ENCODE measurements at regions not wholly inside any gene's neighbourhood (a gene's known extent, or its start where the extent isn't known, plus 50 kb on each side); places are given as distances from the start of the nearest gene placed in this dataset.

DNA sequence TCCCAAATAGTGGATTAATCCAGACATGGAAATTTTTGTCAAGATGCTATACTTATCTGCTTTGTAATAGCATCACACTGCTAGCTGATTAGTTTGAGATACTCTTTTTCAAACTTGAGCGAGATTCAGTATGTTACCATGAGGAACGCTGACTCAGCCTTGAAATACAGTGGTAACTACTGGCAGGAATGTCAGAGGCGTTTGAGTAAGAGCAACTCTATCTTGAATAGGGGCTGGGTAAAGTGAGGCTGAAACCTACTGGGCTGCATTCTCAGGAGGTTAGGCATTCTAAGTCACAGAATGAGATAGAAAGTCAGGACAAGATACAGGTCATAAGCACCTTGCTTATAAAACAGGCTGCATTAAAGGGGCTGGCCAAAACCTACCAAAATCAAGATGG, 2519.6 kb downstream of the ARAP2 start:
- ChIA-PET POLR2A (ENCODE audit: low non-redundant PET) (no interaction called here), CTCF (no interaction called here)
- BruUV-seq (replicated peaks) = no TSS peak
- Histone ChIP-seq H3K4me1 (ENCODE audit: insufficient read depth, low read length, poor library complexity, severe bottlenecking) (no peaks in the 10 kb centered on the region), H3K9me3 (ENCODE audit: low read depth, low read length, poor library complexity, severe bottlenecking) (no peaks in the 10 kb centered on the region), H3K27ac (ENCODE audit: low read depth, low read length, poor library complexity, severe bottlenecking) (no peak overlapping the region), H3K27me3 (replicated peaks; ENCODE audit: insufficient read depth, low read depth, low read length, poor library complexity) (no peaks in the 10 kb centered on the region), H3K4me3 (ENCODE audit: low read depth, low read length, poor library complexity, severe bottlenecking) (no peak overlapping the region), H3K36me3 (ENCODE audit: insufficient read depth, low read length, poor library complexity, severe bottlenecking) (no peaks in the 10 kb centered on the region)
- intact Hi-C loops (cut with micrococcal nuclease; ENCODE audit: unreplicated experiment) = no loop called here
- TF ChIP-seq EZH2 (IDR thresholded peaks at IDR 0.05; ENCODE audit: borderline replicate concordance, low read depth, low read length, poor library complexity, severe bottlenecking) (no peak), CTCF (conservative IDR thresholded peaks at IDR 0.05; ENCODE audit: low read depth, low read length) (no peak)
- DNase-seq (ENCODE audit: low spot score) = no peak

- TF ChIP-seq CTCF (conservative IDR thresholded peaks at IDR 0.05; ENCODE audit: low read depth, low read length) (no peak), EZH2 (IDR thresholded peaks at IDR 0.05; ENCODE audit: borderline replicate concordance, low read depth, low read length, poor library complexity, severe bottlenecking) (no peak)
- H3K27me3 ChIP-seq (replicated peaks; ENCODE audit: insufficient read depth, low read depth, low read length, poor library complexity) = no peaks in the 10 kb centered on the region
- POLR2A ChIA-PET (ENCODE audit: low non-redundant PET) = no interaction called here
- intact Hi-C loops (cut with micrococcal nuclease; ENCODE audit: unreplicated experiment) = no loop called here
- no TSS peak for BruUV-seq (replicated peaks)
- no peaks in the 10 kb centered on the region for H3K36me3 ChIP-seq (ENCODE audit: insufficient read depth, low read length, poor library complexity, severe bottlenecking)
- DNase-seq (ENCODE audit: low spot score) = no peak
- H3K4me3 ChIP-seq (ENCODE audit: low read depth, low read length, poor library complexity, severe bottlenecking) = no peak overlapping the region
- H3K4me1 ChIP-seq (ENCODE audit: insufficient read depth, low read length, poor library complexity, severe bottlenecking) = no peaks in the 10 kb centered on the region
- CTCF ChIA-PET = no interaction called here
- H3K9me3 ChIP-seq (ENCODE audit: low read depth, low read length, poor library complexity, severe bottlenecking) = no peaks in the 10 kb centered on the region
- no peak overlapping the region for H3K27ac ChIP-seq (ENCODE audit: low read depth, low read length, poor library complexity, severe bottlenecking)
These were observed 2518.5 kb downstream of the ARAP2 start for GRCh38 chr4:33725861-33726260.

- no peak for DNase-seq (ENCODE audit: low spot score)
- TF ChIP-seq CTCF (conservative IDR thresholded peaks at IDR 0.05; ENCODE audit: low read depth, low read length) (no peak), EZH2 (IDR thresholded peaks at IDR 0.05; ENCODE audit: borderline replicate concordance, low read depth, low read length, poor library complexity, severe bottlenecking) (no peak)
- ChIA-PET POLR2A (ENCODE audit: low non-redundant PET) (no interaction called here), CTCF (no interaction called here)
- Histone ChIP-seq H3K36me3 (ENCODE audit: insufficient read depth, low read length, poor library complexity, severe bottlenecking) (no peaks in the 10 kb centered on the region), H3K4me3 (ENCODE audit: low read depth, low read length, poor library complexity, severe bottlenecking) (no peak overlapping the region), H3K4me1 (ENCODE audit: insufficient read depth, low read length, poor library complexity, severe bottlenecking) (no peaks in the 10 kb centered on the region), H3K9me3 (ENCODE audit: low read depth, low read length, poor library complexity, severe bottlenecking) (peaks cover 6% of the 10 kb centered on the region), H3K27me3 (replicated peaks; ENCODE audit: insufficient read depth, low read depth, low read length, poor library complexity) (no peaks in the 10 kb centered on the region), H3K27ac (ENCODE audit: low read depth, low read length, poor library complexity, severe bottlenecking) (no peak overlapping the region)
- BruUV-seq (replicated peaks) = no TSS peak
- intact Hi-C loops (cut with micrococcal nuclease; ENCODE audit: unreplicated experiment) = no loop called here
These were observed 2506.6 kb downstream of the ARAP2 start for GRCh38 chr4:33737726-33738125.
